ENCODE measurements at regions not wholly inside any gene's neighbourhood (a gene's known extent, or its start where the extent isn't known, plus 50 kb on each side); places are given as distances from the start of the nearest gene placed in this dataset.

GRCh38 chr5:8137941-8138550, 269.1 kb downstream of the MTRR start:
- no peak for DNase-seq (ENCODE audit: low read depth in 2 of 2)

DNA sequence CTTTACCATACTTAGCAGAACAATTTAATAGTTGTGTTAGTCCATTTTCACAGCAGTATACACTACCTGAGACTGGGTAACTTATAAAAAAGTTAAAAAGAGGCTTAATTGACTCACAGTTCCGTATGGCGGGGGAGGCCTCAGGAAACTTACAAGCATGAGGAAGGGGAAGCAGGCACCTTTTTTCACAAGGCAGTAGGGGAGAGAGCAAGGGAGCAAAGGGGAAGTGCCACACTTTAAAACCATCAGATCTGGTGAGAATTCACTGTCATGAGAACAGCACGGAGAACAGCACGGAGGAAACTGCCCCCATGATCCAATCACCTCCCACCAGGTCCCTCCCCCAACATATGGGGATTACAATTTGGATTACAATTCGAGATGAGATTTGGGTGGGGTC, 269.9 kb downstream of the MTRR start:
- DNase-seq (ENCODE audit: low read depth in 2 of 2) = no peak

DNA sequence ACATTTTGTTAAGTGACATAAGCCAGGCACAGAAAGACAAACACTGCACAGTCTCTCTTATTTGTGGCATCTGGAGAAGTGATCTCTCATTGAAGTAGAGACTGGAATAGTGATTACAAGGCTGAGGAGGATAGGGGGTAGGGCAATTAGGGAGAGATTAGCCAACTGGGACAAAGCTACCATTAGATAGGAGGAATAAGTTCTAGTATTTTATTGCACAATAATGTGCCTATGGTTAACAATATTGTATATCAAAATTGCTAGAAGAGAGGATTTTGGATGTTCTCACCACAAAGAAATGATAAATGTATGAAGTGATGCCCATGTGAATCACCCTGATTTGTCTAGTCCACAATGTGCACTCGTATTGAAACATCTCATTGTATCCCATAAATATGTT, 281.8 kb downstream of the MTRR start:
- DNase-seq (ENCODE audit: low read depth in 2 of 2) = no peak

- DNase-seq (ENCODE audit: low read depth in 2 of 2) = no peak
Measured at GRCh38 chr5:8156706-8157105, 287.8 kb downstream of the MTRR start.

- no peak for DNase-seq (ENCODE audit: low read depth in 2 of 2)
Measured at GRCh38 chr5:8157320-8157822, 288.4 kb downstream of the MTRR start.

- DNase-seq (ENCODE audit: low read depth in 2 of 2) = no peak
Measured at GRCh38 chr5:8176101-8176693, 307.2 kb downstream of the MTRR start.

DNA sequence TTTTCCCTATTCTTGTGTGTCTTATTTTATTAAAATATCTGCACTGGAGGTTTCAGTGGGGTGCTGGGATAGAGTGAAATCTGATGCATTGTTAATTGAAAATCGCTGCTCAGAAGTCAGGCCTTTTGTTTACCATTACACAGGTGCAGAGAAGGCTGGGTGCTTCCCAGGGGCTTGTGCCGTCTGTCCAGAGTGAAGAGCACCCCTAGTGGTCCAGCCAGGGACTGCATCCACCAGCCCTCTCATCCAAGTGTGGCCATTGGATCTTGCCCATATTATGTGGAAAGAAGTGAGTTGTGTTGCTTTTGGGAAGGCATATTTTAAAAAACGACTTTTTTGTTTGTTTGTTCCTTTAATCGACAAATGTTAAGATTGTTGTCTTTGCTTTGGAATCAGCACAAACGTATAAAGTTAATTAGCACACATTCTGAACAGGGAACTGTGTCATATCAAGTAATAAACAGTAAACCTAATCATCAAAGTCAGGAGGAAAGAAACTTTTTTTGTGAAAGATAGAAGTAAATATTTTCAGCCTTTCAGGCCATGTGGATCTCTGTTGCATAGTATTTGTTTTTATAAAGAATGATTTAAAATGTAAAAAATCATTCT, 315.6 kb downstream of the MTRR start:
- no peak for DNase-seq (ENCODE audit: low read depth in 2 of 2)

- DNase-seq (ENCODE audit: low read depth in 2 of 2) = no peak
Measured at GRCh38 chr5:8185852-8186251, 316.9 kb downstream of the MTRR start.

DNA sequence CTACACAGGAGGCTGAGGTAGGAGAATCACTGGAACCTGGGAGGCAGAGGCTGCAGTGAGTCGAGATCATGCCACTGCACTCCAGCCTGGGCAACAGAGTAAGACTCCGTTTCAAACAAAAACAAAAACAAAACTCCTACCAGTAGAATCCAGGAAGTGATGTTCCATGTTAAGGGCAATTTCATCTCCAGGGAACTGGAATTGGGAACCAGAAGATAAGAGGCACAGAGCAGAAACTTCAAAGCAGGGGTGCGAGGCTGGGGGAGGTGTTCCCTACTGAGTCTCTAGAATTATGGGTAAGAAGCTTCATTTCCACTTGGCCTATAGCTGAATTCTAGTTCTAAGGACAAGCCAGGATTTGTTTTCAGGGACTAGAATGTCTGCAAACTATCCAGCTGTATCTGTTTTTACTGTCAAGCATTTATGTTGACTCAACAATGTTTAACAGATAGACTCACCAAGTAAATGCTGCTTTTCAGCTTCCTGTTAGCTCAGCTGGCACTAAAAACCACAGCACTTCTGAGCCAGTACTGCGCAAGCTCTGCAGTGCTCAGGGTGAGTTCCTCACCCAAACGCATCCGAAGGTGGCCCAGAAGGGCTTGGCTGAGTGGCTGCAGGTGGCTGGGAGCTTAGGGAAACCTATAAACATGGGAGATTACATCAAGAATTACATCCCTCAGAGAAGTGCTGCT, 320.1 kb downstream of the MTRR start:
- no peak for DNase-seq (ENCODE audit: low read depth in 2 of 2)

- DNase-seq (ENCODE audit: low read depth in 2 of 2) = no peak
Measured at GRCh38 chr5:8192840-8193239, 323.9 kb downstream of the MTRR start.

- DNase-seq (ENCODE audit: low read depth in 2 of 2) = no peak
Measured at GRCh38 chr5:8196061-8196460, 327.1 kb downstream of the MTRR start.

DNA sequence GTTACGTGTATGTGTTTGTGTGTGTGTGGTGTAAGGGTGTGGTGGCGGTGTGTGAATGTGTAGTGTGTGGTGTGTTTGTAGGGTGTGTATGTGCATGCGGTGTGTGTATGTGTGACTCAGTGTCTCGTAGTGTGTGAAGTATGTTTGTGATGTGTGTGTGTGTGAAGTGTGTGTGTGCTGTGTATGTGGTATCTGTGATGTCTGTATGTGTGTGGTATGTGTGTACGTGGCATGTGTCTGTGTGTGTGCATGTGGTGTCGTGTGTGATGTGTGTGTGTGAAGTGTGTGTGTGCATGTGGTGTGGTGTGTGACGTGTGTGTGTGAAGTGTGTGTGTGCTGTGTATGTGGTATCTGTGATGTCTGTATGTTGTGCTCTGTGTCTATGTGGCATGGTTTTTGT, 339.4 kb downstream of the MTRR start:
- DNase-seq (ENCODE audit: low read depth in 2 of 2) = no peak

- no peak for DNase-seq (ENCODE audit: low read depth in 2 of 2)
Measured at GRCh38 chr5:8209500-8209899, 340.6 kb downstream of the MTRR start.

DNA sequence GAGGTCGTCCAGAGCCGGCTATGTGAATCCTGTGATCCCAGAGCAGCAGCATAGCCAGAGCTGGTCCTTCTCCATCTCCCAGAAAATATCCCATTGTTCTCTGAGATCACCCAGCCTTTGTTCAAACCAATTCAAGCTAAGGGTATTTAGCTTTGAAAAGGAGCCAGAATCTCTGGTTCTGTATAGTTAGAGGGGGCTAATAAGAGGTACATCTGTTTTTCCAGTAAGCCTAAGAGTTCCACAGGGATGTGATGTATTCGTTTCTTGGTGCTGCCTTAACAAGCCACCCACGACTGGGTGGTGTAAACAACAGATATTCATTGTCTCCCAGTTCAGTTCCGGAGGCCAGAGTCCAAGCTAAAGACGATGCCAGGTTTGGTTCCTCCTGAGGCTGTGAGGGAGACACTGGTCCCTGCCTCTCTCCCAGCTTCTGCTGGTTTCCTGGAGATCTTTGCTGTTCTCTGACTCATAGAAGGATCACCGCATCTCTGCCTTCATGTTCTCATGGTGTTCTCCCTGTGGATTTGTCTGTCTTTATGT, 344.8 kb downstream of the MTRR start:
- no peak for DNase-seq (ENCODE audit: low read depth in 2 of 2)

- DNase-seq (ENCODE audit: low read depth in 2 of 2) = no peak
Measured at GRCh38 chr5:8216921-8217320, 348.0 kb downstream of the MTRR start.

DNA sequence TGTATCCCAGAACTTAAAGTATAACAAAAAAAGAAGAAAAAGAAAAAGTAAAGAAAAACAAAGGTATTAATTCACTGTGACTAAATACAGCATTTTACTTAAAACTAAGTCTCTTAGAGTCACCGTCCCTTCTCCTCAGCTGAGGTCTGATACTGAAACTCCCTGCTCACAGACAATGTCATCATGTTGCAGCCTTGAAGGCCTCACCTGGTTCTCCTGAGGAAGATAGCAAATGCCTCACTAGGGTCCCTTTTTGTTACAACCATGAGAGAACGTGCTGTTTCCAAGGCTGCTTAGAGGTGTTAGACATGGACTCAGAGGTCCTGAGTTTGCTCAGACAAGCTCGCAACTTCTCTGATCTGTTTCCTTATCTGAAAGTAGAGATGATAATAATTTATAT, 357.2 kb downstream of the MTRR start:
- DNase-seq (ENCODE audit: low read depth in 2 of 2) = no peak

DNA sequence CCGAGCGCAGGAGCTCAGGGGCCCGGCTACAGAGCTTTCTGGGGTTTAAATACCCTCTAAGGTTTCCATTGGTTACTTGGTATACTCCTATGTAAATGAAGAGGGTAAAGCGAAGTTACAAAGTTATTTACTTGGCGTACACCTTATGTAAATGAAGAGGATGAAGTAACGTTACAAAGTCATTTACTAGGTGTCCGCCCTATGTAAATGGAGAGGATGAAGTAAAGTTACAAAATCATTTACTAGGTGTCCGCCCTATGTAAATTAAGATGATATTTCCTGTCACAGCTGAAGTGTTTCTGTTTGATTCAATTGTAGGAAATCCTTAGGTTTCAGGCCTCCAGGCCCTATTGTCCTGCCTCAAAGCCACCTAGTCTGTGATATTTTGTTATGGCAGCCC, 358.2 kb downstream of the MTRR start:
- DNase-seq (ENCODE audit: low read depth in 2 of 2) = no peak

- no peak for DNase-seq (ENCODE audit: low read depth in 2 of 2)
Measured at GRCh38 chr5:8229551-8229950, 360.6 kb downstream of the MTRR start.

- DNase-seq (ENCODE audit: low read depth in 2 of 2) = no peak
Measured at GRCh38 chr5:8230868-8231267, 361.9 kb downstream of the MTRR start.

DNA sequence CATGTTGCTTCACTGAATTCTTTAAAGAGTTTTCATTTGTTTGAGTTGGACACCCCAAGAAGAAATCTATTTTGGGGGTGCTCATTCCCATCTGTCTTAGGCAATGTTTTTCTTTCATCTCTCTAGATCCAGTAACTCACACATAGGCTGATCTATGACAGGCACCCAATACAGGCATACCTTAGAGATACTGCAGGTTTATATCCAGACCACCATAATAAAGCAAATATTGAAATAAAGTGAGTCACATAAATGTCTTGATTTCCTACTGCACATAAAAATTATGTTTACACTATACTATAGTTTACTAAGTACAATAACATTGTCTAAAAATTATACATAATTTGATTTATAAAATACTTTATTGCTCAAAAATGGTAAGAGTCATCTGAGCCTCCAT, 364.5 kb downstream of the MTRR start:
- DNase-seq (ENCODE audit: low read depth in 2 of 2) = no peak

GRCh38 chr5:8234179-8234770, 365.3 kb downstream of the MTRR start:
- DNase-seq (ENCODE audit: low read depth in 2 of 2) = no peak

GRCh38 chr5:8238080-8238479, 369.1 kb downstream of the MTRR start:
- no peak for DNase-seq (ENCODE audit: low read depth in 2 of 2)
